ENCODE measurements at regions not wholly inside any gene's neighbourhood (a gene's known extent, or its start where the extent isn't known, plus 50 kb on each side); places are given as distances from the start of the nearest gene placed in this dataset.

DNA sequence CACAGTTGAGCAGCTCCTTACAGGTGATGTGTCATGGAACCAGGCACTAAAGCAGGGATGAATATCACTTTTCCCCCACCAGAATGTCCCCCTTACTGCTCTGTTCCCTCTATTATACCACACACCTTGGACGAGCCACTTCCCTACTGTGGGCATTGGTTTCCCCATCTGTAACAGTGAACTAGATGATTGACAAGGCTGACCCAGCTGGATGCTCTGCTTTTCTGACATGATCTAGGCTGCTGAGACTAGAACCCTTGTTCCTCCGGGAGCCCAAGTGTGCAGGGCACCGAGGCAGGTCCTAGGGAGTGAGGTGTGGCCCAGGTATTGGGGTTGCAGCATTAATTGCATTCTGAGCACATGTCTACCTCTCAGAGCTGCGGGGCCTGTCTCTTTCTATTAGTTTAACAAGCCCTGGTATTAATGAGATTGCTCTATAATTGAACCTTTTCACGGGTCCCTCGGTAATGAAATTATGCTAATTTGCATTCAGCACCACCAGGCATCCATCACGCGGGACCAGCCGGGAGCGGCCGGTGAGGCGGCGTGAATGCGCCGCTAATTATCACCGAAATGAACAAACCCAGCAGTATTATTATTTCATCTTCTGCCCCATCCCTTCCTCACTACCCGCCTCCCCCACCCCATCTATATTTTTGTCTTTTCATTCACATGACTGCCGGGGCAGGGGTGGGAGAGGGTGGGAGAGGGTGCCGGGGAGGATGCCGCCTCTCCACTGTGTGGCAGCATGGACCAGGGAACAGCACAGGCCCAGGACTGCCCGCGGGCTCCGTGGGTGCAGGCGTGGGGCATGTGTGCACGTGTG lies 121.1 kb downstream of the CYLD start:
- TF ChIP-seq CTCF (IDR thresholded peaks at IDR 0.05): no peak
- H3K27me3 Mint-ChIP-seq (ENCODE audit: insufficient read depth): peaks cover 7% of the 10 kb centered on the region
- H3K4me3 Mint-ChIP-seq: no peak overlapping the region
- H3K36me3 Mint-ChIP-seq (ENCODE audit: low read depth): no peaks in the 10 kb centered on the region
- H3K27ac Mint-ChIP-seq: no peak overlapping the region
- peaks cover 10% of the 10 kb centered on the region for H3K4me1 Mint-ChIP-seq (ENCODE audit: low read depth)
- H3K9me3 Mint-ChIP-seq: no peaks in the 10 kb centered on the region
- DNase-seq: no peak

DNA sequence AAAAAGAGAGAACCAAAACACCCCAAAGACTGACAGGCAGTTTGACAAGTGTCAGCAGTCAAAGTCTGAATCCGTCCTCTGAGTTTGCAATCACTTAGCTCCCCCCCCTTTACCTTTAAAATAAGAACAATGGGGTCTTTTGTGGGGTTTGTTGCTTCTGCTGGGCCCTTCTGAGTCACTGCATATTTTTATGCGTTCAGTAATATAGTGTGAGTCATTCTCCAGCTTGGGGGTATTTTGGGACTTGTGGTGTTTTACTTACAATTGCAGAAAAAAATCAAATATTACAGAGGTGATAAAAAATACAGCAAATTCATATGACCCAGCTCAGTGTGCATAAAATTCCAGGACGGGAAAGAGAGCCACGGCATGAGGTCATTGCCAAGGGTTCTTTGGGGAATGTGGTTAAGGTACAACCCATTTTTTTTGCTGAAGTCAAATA lies 120.1 kb downstream of the CYLD start:
- no peaks in the 10 kb centered on the region for H3K9me3 Mint-ChIP-seq
- H3K36me3 Mint-ChIP-seq (ENCODE audit: low read depth): no peaks in the 10 kb centered on the region
- H3K27me3 Mint-ChIP-seq (ENCODE audit: insufficient read depth): peaks cover 9% of the 10 kb centered on the region
- DNase-seq: peak; percentile 8
- no peak for TF ChIP-seq CTCF (IDR thresholded peaks at IDR 0.05)
- no peak overlapping the region for H3K27ac Mint-ChIP-seq
- H3K4me3 Mint-ChIP-seq: no peak overlapping the region
- H3K4me1 Mint-ChIP-seq (ENCODE audit: low read depth): peaks cover 10% of the 10 kb centered on the region

DNA sequence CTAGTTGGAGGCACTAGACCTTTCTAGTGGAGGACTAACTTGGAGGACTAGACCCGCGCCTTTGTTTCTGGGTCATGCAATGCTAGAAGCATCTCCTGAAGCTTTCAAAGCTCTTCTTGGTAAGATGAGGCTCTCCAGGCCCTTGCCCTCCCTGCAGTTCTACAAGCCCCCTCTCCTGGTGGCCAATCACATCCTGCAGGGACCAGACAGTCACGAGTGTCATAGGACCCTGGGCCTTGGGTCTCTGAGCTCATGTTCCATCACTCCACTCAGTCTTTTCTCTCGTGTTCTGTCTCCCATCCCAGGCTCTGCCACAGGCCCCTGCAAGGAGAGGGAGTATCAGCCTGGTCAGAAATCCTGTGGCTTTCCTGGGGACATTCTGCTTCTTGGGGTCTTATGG lies 119.6 kb downstream of the CYLD start:
- no peak overlapping the region for H3K4me3 Mint-ChIP-seq
- DNase-seq: no peak
- no peak for TF ChIP-seq CTCF (IDR thresholded peaks at IDR 0.05)
- no peaks in the 10 kb centered on the region for H3K36me3 Mint-ChIP-seq (ENCODE audit: low read depth)
- peaks cover 10% of the 10 kb centered on the region for H3K4me1 Mint-ChIP-seq (ENCODE audit: low read depth)
- H3K9me3 Mint-ChIP-seq: no peaks in the 10 kb centered on the region
- H3K27me3 Mint-ChIP-seq (ENCODE audit: insufficient read depth): peaks cover 9% of the 10 kb centered on the region
- H3K27ac Mint-ChIP-seq: no peak overlapping the region

DNA sequence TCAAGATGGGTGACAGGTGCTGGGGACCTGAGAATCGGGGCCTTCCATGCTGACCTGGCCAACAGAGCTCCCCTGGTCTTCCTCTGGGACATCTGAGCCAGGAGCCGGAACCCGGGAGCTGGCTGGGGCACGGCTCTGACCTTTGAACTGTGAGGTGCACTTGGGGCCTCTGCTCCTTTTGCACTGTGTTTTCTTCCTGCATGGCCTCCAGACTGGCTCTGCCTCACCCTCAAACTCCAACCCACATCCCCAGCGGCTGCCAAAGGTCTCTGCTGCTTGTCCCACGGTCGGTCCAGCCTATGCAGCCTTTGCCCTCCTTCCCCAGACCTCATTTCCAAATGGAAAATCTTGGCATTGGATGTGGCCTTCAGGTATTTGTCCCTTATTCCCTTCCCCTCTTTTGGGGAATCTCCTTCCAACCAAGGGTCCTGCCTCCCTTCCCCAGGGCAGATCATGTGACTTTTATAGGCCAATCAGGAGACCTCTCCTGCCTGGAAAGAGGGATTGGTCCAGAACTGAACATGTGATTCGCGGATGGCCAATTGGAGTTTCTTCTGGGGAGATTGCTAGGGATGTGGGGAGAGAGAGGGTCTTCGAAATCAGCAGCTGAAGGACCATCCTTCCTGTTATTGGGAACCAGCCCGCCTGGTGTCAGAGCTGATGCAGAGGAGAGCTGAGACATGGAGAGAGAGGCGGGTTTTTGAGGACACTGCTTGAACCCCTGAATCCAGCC lies 117.9 kb downstream of the CYLD start:
- Mint-ChIP-seq H3K27me3 (ENCODE audit: insufficient read depth) (peaks cover 9% of the 10 kb centered on the region), H3K9me3 (no peaks in the 10 kb centered on the region; the same call in 1 of the 2 replicates), H3K4me1 (ENCODE audit: low read depth) (peaks cover 10% of the 10 kb centered on the region), H3K27ac (no peak overlapping the region), H3K4me3 (no peak overlapping the region), H3K36me3 (ENCODE audit: low read depth) (no peaks in the 10 kb centered on the region)
- no peak for DNase-seq
- TF ChIP-seq CTCF (IDR thresholded peaks at IDR 0.05): no peak

- Mint-ChIP-seq H3K27ac (no peak overlapping the region), H3K9me3 (no peaks in the 10 kb centered on the region; the same call in 1 of the 2 replicates), H3K36me3 (ENCODE audit: low read depth) (no peaks in the 10 kb centered on the region), H3K27me3 (ENCODE audit: insufficient read depth) (peaks cover 12% of the 10 kb centered on the region), H3K4me1 (ENCODE audit: low read depth) (peaks cover 10% of the 10 kb centered on the region), H3K4me3 (no peak overlapping the region)
- no peak for TF ChIP-seq CTCF (IDR thresholded peaks at IDR 0.05)
- no peak for DNase-seq
These were observed 117.2 kb downstream of the CYLD start for GRCh38 chr16:50858877-50859627.

Measured in HFFc6 (cell line).